ENCODE measurements at regions not wholly inside any gene's neighbourhood (a gene's known extent, or its start where the extent isn't known, plus 50 kb on each side); places are given as distances from the start of the nearest gene placed in this dataset.

- no peak for DNase-seq (ENCODE audit: low read depth)
Measured at GRCh38 chr2:236932831-236933361, 152.8 kb upstream of the COPS8 start.

GRCh38 chr2:236934166-236934565, 151.5 kb upstream of the COPS8 start:
- no peak for DNase-seq (ENCODE audit: low read depth)

DNA sequence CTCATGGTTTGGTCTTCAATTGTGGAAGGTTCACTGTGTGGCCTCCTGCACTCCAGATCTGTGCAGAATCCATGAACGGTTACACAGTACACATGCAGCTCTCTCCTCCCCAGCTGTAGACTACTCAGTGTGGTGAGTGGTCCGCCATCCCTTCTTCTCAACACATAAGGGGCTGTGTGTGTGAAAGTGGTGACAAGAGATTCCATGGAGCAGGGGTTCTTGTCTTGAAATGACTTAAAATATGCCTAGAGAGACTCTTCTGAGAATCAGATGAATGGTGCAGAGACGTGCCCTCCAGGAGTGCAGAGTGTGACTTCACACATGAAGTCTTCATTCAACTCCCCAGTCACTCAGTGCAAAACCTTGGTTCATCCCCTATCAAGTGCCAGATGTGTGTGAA, 151.0 kb upstream of the COPS8 start:
- DNase-seq (ENCODE audit: low read depth): no peak

DNA sequence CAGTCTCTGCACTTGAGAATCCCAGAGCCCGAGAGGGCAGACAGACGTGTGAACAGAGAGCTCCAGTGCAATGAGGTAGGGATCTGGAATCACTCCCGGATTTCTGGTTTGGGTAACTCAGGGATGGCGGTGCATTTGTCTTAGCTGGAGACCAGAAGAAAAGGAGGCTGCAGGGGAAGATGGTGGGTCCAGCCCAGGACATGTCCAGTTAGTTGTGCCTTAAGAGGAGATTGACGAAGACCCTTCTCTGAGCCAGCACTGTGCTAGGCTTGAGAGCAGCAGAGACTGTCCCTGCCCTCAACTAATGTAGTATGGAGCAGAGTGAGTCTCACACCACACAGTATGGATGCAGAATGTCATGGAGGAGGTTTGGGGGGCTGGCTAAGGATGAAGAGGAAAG, 150.6 kb upstream of the COPS8 start:
- no peak for DNase-seq (ENCODE audit: low read depth)

GRCh38 chr2:236935631-236936445, 149.9 kb upstream of the COPS8 start:
- DNase-seq (ENCODE audit: low read depth): no peak

DNA sequence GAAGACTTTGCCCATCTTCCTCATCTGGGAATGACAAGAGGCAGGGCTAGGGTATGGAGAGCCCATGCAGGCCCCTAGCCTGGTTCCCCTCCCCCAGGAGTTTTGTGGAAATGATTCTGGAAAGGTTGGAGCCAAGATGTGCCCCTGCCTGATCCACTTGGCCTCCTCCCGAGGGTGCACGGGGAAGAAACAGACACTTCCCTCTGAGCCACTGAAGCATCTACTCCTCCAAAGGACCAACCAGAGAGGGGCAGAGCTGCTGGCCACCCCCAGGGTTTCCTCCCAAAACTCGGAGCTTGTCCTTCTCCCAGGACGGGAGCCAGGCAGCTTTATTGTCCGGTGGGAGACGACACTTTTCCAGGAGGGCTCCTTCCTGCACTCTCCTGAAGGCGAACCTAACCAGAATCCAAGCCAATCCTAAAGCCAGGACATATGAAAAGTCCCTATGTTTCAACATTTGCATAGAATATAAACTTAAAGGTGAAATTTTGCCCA, 149.2 kb upstream of the COPS8 start:
- DNase-seq (ENCODE audit: low read depth): no peak

- no peak for DNase-seq (ENCODE audit: low read depth)
Measured at GRCh38 chr2:236938126-236938525, 147.6 kb upstream of the COPS8 start.

DNA sequence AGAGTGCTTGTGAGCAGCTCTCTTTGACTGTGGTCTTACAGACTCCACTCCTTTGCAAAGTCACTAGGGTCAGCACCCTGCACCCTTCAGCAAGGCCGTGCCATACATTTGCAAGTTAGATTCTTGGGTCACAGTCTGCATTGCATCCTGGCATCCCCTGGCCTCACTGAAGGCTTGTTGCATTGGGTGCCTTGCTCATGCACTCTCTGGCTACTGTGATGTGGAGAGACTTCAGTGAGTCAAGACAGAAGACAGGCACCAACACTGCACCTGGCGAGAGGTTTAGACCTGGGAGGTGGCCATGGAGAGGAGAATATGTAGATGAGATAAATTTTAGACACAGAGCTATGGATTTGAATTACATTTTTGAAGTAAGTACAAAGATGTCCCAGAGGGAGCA, 146.4 kb upstream of the COPS8 start:
- no peak for DNase-seq (ENCODE audit: low read depth)

DNA sequence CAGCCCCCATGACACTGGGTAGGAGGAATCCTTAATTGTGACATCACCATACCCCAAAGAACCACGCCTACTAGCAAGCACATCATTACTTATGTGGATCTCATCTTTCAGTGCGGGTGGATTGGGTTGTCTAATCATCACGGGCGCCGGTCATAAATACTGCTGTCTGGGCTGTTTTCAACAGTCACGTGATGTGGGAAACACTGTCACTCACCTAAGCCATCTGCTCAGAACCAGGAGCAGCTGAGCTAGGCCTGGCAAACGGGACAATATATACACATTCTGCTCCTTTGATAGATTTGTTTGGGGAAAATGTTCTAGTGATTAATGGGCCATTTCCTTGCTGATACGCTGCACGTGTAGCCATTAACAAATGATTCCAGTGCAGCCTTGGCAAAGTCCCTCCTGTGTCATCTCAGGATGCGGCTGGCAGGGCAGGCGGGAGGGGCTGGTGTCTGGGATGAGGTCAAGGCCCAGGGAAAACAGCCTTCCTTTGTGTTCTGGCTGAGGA, 145.9 kb upstream of the COPS8 start:
- DNase-seq (ENCODE audit: low read depth): no peak

DNA sequence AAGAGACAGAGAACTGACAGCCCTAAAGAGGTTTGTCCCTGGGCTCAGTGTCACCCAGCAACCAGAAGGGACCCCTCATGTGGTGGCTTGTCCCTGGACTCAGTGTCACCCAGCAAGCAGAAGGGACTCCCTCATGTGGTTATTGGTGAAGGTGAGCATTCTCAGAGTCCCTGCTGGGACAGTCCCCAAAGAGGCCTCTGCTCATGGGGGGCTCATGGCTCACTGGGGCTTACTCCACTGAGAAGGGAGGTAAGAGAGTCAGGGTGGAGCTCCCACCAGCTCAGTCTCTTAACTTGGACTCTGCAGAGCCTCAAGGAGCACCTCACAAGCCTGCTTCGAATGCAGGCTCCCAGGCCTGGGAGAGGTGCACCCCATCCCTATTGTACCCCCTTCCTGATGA, 145.2 kb upstream of the COPS8 start:
- no peak for DNase-seq (ENCODE audit: low read depth)

DNA sequence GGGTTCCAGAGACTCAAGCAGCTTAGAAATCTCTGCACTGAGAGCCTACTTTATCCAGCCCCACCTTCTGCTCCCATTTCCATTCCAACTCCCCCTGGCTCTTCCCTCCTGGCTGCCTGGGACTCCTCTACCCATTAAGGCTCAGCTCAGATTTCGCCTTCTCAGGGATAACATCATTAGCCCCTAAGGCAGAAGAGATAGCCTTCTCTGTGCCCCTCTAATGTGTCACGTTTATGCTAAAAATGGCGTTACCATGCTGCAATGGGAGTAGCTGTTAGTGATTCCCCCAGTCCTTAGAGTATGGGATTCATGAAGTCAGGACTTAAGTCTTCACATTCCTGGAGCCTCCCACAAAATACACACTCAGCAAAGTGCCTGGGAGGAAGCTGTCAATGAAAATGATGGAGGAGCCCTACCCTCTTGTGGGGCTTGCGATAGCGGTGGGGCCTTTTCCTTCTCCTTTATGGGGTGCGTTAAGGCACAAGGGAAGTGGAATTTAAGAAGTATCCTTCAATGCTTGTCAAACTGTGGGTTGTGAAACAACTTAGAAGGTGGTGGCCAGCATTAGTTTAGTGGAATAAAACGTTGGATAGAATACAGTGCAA, 144.7 kb upstream of the COPS8 start:
- no peak for DNase-seq (ENCODE audit: low read depth)

- DNase-seq (ENCODE audit: low read depth): no peak
Measured at GRCh38 chr2:236941551-236941950, 144.1 kb upstream of the COPS8 start.

GRCh38 chr2:236942554-236942953, 143.1 kb upstream of the COPS8 start:
- no peak for DNase-seq (ENCODE audit: low read depth)

DNA sequence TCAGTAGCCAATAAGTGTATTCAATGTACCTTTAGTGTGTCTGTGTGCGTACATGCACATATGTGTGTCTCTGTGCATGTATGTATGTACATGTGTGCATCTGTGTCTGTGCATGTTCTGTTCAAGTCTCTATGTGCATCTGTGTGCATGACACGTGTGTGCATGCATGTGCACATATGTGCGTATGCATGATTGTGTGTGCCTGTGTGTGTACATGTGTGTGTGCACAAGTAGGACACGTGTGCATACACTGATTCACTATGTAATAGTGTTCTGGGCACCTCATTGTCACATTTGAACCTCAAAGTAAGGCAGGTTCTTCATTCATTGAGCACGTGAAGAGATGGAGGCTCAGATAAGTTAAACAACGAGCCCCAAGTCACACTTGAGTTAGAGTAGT, 142.6 kb upstream of the COPS8 start:
- DNase-seq (ENCODE audit: low read depth): no peak

GRCh38 chr2:236943841-236944513, 141.7 kb upstream of the COPS8 start:
- no peak for DNase-seq (ENCODE audit: low read depth)

GRCh38 chr2:236944561-236944960, 141.1 kb upstream of the COPS8 start:
- no peak for DNase-seq (ENCODE audit: low read depth)

DNA sequence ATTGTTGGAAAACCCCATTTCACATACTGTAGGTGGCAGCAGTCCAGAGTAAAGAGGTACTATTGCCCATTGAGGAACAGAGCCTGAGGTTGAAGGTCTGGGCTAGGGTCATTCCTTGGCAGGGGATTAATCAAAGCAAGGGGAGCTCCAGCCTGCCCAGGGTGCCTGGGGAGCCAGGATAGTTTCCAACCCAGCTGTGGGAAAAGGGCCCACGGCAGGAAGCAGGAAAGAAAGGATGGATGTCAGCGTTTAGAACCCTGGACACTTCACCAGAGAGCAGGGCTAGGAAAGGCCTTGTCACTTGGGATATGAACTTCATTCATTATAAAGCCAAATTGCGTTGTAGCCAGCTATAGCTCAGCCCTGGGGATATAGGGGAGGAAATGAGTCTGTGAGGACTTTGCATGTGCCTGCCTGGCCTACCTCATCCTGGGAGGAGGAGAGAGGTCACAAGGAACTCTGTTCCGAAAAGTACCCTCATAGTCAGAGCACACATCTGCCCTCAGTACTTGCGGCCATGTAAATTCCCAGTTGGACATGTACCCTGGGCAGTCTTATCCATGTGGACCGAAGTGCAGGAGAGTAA, 140.2 kb upstream of the COPS8 start:
- no peak for DNase-seq (ENCODE audit: low read depth)

- no peak for DNase-seq (ENCODE audit: low read depth)
Measured at GRCh38 chr2:236946871-236947270, 138.8 kb upstream of the COPS8 start.

- DNase-seq (ENCODE audit: low read depth): no peak
Measured at GRCh38 chr2:236947294-236947693, 138.4 kb upstream of the COPS8 start.

- no peak for DNase-seq (ENCODE audit: low read depth)
Measured at GRCh38 chr2:236947896-236948295, 137.8 kb upstream of the COPS8 start.

DNA sequence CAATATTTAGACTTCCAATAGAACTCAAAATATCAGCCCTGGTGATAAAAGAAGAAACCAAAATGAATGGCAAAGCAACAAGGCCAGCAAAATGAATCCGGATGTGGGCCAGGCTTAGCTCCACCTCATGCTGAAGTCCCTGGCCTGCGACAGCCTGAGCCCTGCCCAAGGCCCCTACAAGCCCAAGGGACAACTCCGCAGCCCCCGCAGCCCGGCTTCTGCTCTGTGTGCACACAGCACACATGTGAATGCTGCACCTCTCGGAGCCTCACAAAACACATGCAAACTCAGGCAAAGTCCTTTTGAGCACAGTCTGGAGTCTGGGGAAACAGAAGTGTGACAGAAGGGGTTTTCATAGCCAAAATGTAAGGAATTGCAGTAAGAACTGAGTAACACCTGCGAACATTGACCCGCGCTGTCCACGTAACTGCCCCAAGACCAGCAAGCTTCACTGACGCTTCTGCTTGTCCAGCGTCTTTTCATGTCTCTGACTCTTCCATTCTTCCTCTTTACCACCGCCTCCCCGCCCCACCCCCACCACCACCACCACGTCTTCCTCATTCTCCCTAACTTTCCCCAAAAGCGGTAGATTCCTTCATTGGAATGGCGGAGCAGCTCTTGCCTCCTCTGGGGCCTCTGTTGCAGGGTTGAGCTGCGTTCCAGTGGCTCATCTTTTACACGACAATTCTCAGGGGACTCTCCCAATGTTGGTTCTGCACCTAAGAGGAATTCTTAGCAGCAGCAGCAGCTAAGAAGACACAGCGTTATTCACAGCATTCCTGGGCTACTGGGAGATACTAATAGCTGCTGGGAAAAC, 136.4 kb upstream of the COPS8 start:
- DNase-seq (ENCODE audit: low read depth): no peak
